A549 (cell line): ENCODE measurements at regions not wholly inside any gene's neighbourhood (a gene's known extent, or its start where the extent isn't known, plus 50 kb on each side); places are given as distances from the start of the nearest gene placed in this dataset.

Source experiments
- CBX2 ChIP-seq: fragments of 200-600 bp; sonication (generic); IDR thresholded peaks from 2 replicates; pipeline ENCODE4 v1.6.1; 2016; ENCODE audit warnings: low read depth, mild to moderate bottlenecking, borderline replicate concordance
- CTCF ChIP-seq: fragments of >200 bp; sonication (Bioruptor Twin); formaldehyde crosslinking; IDR thresholded peaks from 3 replicates; pipeline ENCODE4 v1.5.1; 2016
- EP300 ChIP-seq, 2 experiments: fragments of >200 bp; sonication (Bioruptor Twin); formaldehyde crosslinking; IDR thresholded peaks; 2 replicates in 1 of 2; 3 replicates in 1 of 2; pipeline ENCODE4 v1.6.1; 2016 to 2017
- HDAC2 ChIP-seq: fragments of 200-600 bp; sonication (generic); IDR thresholded peaks from 2 replicates; pipeline ENCODE4 v1.6.1; 2016
- HOXA7 ChIP-seq: fragments of 250-450 bp; sonication (Bioruptor Pico); IDR thresholded peaks from 2 replicates; pipeline ENCODE4 v1.5.0; 2020; ENCODE audit warnings: mild to moderate bottlenecking, moderate library complexity
- JUN ChIP-seq, 2 experiments: fragments of >200 bp; sonication (Bioruptor Twin); formaldehyde crosslinking; IDR thresholded peaks; 2 replicates in 1 of 2; 3 replicates in 1 of 2; pipeline ENCODE4 v1.6.1; 2016 to 2017
- MAX ChIP-seq: IDR thresholded peaks from 2 replicates; pipeline ENCODE4 v1.6.1; 2012
- MYC ChIP-seq: IDR thresholded peaks from 2 replicates; pipeline ENCODE4 v1.6.1; 2012; ENCODE audit warnings: mild to moderate bottlenecking, inconsistent platforms, low read length, improper control_type of control experiment, borderline replicate concordance
- PBX3 ChIP-seq: IDR thresholded peaks from 2 replicates; pipeline ENCODE4 v1.6.1; 2012
- PHF8 ChIP-seq: fragments of 200-600 bp; sonication (generic); IDR thresholded peaks from 2 replicates; pipeline ENCODE4 v1.6.1; 2016; ENCODE audit warnings: low read depth, mild to moderate bottlenecking, antibody characterized with exemption, moderate library complexity, borderline replicate concordance
- REST ChIP-seq: fragments of 200-600 bp; sonication (generic); IDR thresholded peaks from 2 replicates; pipeline ENCODE4 v1.6.1; 2016; ENCODE audit warnings: antibody characterized with exemption, mild to moderate bottlenecking, moderate library complexity
- USF2 ChIP-seq: fragments of 450-650 bp; IDR thresholded peaks from 2 replicates; pipeline ENCODE4 v1.6.1; 2014; ENCODE audit warnings: antibody characterized with exemption

- TF ChIP-seq USF2 = no peak
- no peak for TF ChIP-seq CTCF
- no peak for TF ChIP-seq MYC
- no peak for TF ChIP-seq HOXA7 (CRISPR knock-in tag)
- no peak for TF ChIP-seq PBX3
- no peak for TF ChIP-seq EP300 (IDR thresholded peaks at IDR 0.05)
- no peak for TF ChIP-seq CBX2
- TF ChIP-seq PHF8 = no peak
- no peak for TF ChIP-seq REST
- TF ChIP-seq HDAC2 = no peak
- TF ChIP-seq JUN (IDR thresholded peaks at IDR 0.05) = no peak
- no peak for TF ChIP-seq MAX
Measured at GRCh38 chr1:234862944-234863515, 253.1 kb upstream of the IRF2BP2 start.
